Hypothalamus (tissue), 51 donors: ENCODE measurements at regions not wholly inside any gene's neighbourhood (a gene's known extent, or its start where the extent isn't known, plus 50 kb on each side); places are given as distances from the start of the nearest gene placed in this dataset.

Experiments used
- DNase-seq, 51 donors: peaks; one replicate each; lab custom pipeline; 2025; lab: John Stamatoyannopoulos, UW

GRCh38 chrX:76228499-76228898, 55.6 kb downstream of the PBDC1 start:
- DNase-seq: no peak

GRCh38 chrX:76248901-76249300, 76.0 kb downstream of the PBDC1 start:
- no peak for DNase-seq

DNA sequence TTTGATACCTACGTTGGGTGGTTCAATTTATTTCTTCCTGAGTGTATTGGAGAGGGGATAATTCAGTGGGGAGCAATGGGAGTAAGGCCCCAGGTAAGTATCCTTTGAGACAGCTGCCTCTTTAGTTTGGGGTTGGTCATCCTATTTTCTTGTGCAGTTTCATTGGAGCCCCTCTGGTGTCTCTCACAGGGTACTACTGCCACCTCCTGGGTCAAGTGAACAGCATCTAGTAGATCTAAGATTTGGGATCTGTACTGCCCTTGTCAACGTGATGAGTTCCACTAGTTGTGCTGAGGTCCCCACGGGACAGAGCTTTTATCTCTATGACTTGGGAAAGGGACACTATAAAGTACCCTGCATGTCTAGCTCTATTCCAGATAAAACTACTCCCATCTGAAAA, 80.6 kb downstream of the PBDC1 start:
- peak in 14 of 51 donors; percentile 0 to 24 (median 0) for DNase-seq

DNA sequence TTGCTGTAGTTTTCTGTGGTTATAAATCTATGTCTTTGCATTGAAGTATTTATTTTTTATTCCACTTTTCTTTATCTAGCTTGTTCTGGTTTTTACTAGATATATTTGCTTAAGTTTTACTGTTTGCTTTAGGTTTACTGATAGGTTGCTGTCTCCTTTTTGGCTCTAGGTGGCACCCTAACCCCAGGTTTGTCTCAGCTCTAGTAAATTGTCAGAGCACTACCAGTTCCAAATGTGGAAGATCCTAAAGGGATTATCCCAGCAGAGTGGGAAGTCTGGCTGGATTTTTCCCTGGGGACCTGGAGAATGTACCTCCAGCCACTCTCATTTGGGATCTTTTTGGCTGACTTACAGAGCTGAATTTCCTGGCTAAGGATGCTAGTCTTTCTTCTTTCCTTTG, 106.1 kb downstream of the PBDC1 start:
- peak in 24 of 51 donors; percentile 0 to 36 (median 10) for DNase-seq
